IMR-90 (cell line): ENCODE measurements at regions not wholly inside any gene's neighbourhood (a gene's known extent, or its start where the extent isn't known, plus 50 kb on each side); places are given as distances from the start of the nearest gene placed in this dataset.

Experiments
- ATAC-seq: fragments of 200-7000 bp; cut with Tn5 transposase; 2 replicates; pipeline ENCODE4 v1.9.1; 2020; ENCODE audit warnings: low read depth, mild to moderate bottlenecking, moderate library complexity
- BruUV-seq: library from RNA; stranded (reverse); fragments of 400-500 nt; replicated peaks from 2 replicates; lab custom pipeline; 2021; lab: Mats Ljungman, UMichigan
- CTCF ChIA-PET: fragments of 300-600 bp; formaldehyde crosslinking; extraction: SDS; loops from one replicate; lab custom pipeline; 2021; ENCODE audit warnings: antibody characterized with exemption; lab: Yijun Ruan, JAX
- POLR2A ChIA-PET: fragments of 300-600 bp; sonication (Branson Sonifier 250); formaldehyde crosslinking; loops from one replicate; lab custom pipeline; 2022; ENCODE audit warnings: antibody characterized with exemption; ENCODE audit not compliant: unreplicated experiment; lab: Charles Lee
- DNase-seq: peaks from one replicate; pipeline ENCODE4 v3.0.0; 2013
- H2AFZ ChIP-seq: replicated peaks from 2 replicates; pipeline ENCODE3; 2013; ENCODE audit warnings: low read length, mild to moderate bottlenecking; ENCODE audit not compliant: poor library complexity
- H2AK5ac ChIP-seq: 2 replicates; pipeline ENCODE4 v1.6.1; 2013; ENCODE audit warnings: low read depth, low read length, inconsistent platforms
- H2AK9ac ChIP-seq: replicated peaks from 2 replicates; pipeline ENCODE3; 2013; ENCODE audit warnings: mild to moderate bottlenecking, low read depth, low read length, moderate library complexity; ENCODE audit not compliant: poor library complexity
- H2BK120ac ChIP-seq: 2 replicates; pipeline ENCODE4 v1.6.1; 2013; ENCODE audit warnings: low read depth, low read length, inconsistent platforms
- H2BK15ac ChIP-seq: 3 replicates; pipeline ENCODE4 v1.6.1; 2013; ENCODE audit warnings: low read depth, low read length, inconsistent platforms
- H2BK20ac ChIP-seq: 2 replicates; pipeline ENCODE4 v1.6.1; 2013; ENCODE audit warnings: low read depth, mild to moderate bottlenecking, inconsistent platforms, low read length, moderate library complexity
- H2BK5ac ChIP-seq: 2 replicates; pipeline ENCODE4 v1.6.1; 2013; ENCODE audit warnings: mild to moderate bottlenecking, low read depth, low read length, inconsistent platforms; ENCODE audit not compliant: poor library complexity, severe bottlenecking
- H3K14ac ChIP-seq: replicated peaks from 2 replicates; pipeline ENCODE4 v1.6.1; 2013; ENCODE audit warnings: low read depth, low read length, inconsistent platforms
- H3K18ac ChIP-seq: 2 replicates; pipeline ENCODE4 v1.6.1; 2013; ENCODE audit warnings: low read depth, low read length, control low read depth
- H3K23ac ChIP-seq: 2 replicates; pipeline ENCODE4 v1.6.1; 2013; ENCODE audit warnings: low read depth, low read length, inconsistent platforms
- H3K27ac ChIP-seq: 2 replicates; pipeline ENCODE4 v1.5.1; 2013; ENCODE audit warnings: mild to moderate bottlenecking, control low read depth, low read length; ENCODE audit not compliant: insufficient read depth
- H3K27me3 ChIP-seq: 2 replicates; pipeline ENCODE4 v1.6.1; 2013; ENCODE audit warnings: low read length; ENCODE audit not compliant: control insufficient read depth, insufficient read depth
- H3K36me3 ChIP-seq: 2 replicates; pipeline ENCODE4 v1.6.1; 2013; ENCODE audit warnings: low read length, mixed read lengths; ENCODE audit not compliant: control insufficient read depth, insufficient read depth
- H3K4ac ChIP-seq: 2 replicates; pipeline ENCODE4 v1.6.1; 2013; ENCODE audit warnings: low read depth, low read length, inconsistent platforms
- H3K4me1 ChIP-seq: 2 replicates; pipeline ENCODE4 v1.6.1; 2013; ENCODE audit warnings: low read length, mixed read lengths; ENCODE audit not compliant: control insufficient read depth, insufficient read depth
- H3K4me2 ChIP-seq: 2 replicates; pipeline ENCODE4 v1.6.1; 2013; ENCODE audit warnings: low read depth, mild to moderate bottlenecking, control low read depth, low read length, moderate library complexity
- H3K4me3 ChIP-seq: 2 replicates; pipeline ENCODE4 v1.5.1; 2013; ENCODE audit warnings: low read depth, mild to moderate bottlenecking, control low read depth, low read length, moderate library complexity; ENCODE audit not compliant: insufficient read depth
- H3K56ac ChIP-seq: 2 replicates; pipeline ENCODE4 v1.6.1; 2013; ENCODE audit warnings: low read length, inconsistent platforms; ENCODE audit not compliant: insufficient read depth; ENCODE audit errors: extremely low read depth
- H3K79me1 ChIP-seq, 2 experiments: 2 replicates each; pipeline ENCODE4 v1.6.1; 2013; ENCODE audit warnings: low read length in 2 of 2, inconsistent platforms in 1 of 2, low read depth in 1 of 2
- H3K9ac ChIP-seq: 2 replicates; pipeline ENCODE4 v1.6.1; 2013; ENCODE audit warnings: low read depth, low read length, control low read depth
- H3K9me1 ChIP-seq: 2 replicates; pipeline ENCODE4 v1.6.1; 2013; ENCODE audit warnings: low read length, inconsistent platforms; ENCODE audit not compliant: insufficient read depth
- H3K9me3 ChIP-seq: 2 replicates; pipeline ENCODE4 v1.6.1; 2013; ENCODE audit warnings: low read length; ENCODE audit not compliant: control insufficient read depth, insufficient read depth
- H4K20me1 ChIP-seq: 2 replicates; pipeline ENCODE4 v1.6.1; 2013; ENCODE audit warnings: low read length, inconsistent platforms; ENCODE audit not compliant: insufficient read depth
- H4K5ac ChIP-seq: 2 replicates; pipeline ENCODE4 v1.6.1; 2013; ENCODE audit warnings: mild to moderate bottlenecking, low read depth, low read length, control low read depth
- H4K8ac ChIP-seq, 2 experiments: 2 replicates each; pipeline ENCODE4 v1.6.1; 2013; ENCODE audit warnings: low read depth in 2 of 2, low read length in 2 of 2, control low read depth in 1 of 2, inconsistent platforms in 1 of 2
- H4K91ac ChIP-seq: 2 replicates; pipeline ENCODE4 v1.6.1; 2013; ENCODE audit warnings: low read depth, low read length, inconsistent platforms; ENCODE audit not compliant: insufficient read depth
- BHLHE40 ChIP-seq: fragments of 150-350 bp; IDR thresholded peaks from 2 replicates; pipeline ENCODE4 v1.6.1; 2016; ENCODE audit warnings: mild to moderate bottlenecking, low read depth, low read length
- CEBPB ChIP-seq: IDR thresholded peaks from 2 replicates; pipeline ENCODE4 v1.6.1; 2012; ENCODE audit warnings: low read depth, low read length, improper control_type of control experiment
- CHD1 ChIP-seq: IDR thresholded peaks from 2 replicates; pipeline ENCODE4 v1.6.1; 2012; ENCODE audit warnings: low read depth, low read length, improper control_type of control experiment
- FOS ChIP-seq: fragments of 150-350 bp; IDR thresholded peaks from 2 replicates; pipeline ENCODE4 v1.6.1; 2016; ENCODE audit warnings: low read depth, low read length
- MAFK ChIP-seq: IDR thresholded peaks from 2 replicates; pipeline ENCODE4 v1.6.1; 2012; ENCODE audit warnings: low read depth, low read length, improper control_type of control experiment
- MAZ ChIP-seq: IDR thresholded peaks from 2 replicates; pipeline ENCODE4 v1.6.1; 2012; ENCODE audit warnings: low read depth, mild to moderate bottlenecking, low read length, improper control_type of control experiment, moderate library complexity, borderline replicate concordance
- MXI1 ChIP-seq: IDR thresholded peaks from 2 replicates; pipeline ENCODE4 v1.6.1; 2012; ENCODE audit warnings: low read depth, mild to moderate bottlenecking, low read length, moderate library complexity, borderline replicate concordance
- POLR2A ChIP-seq: IDR thresholded peaks from 2 replicates; pipeline ENCODE4 v1.6.1; 2012; ENCODE audit warnings: mild to moderate bottlenecking, low read depth, low read length
- RAD21 ChIP-seq: IDR thresholded peaks from 2 replicates; pipeline ENCODE4 v1.6.1; 2012; ENCODE audit warnings: low read length, improper control_type of control experiment
- RCOR1 ChIP-seq: IDR thresholded peaks from 2 replicates; pipeline ENCODE4 v1.6.1; 2012; ENCODE audit warnings: mild to moderate bottlenecking, low read length, improper control_type of control experiment; ENCODE audit not compliant: insufficient replicate concordance
- WGBS, 2 experiments: methylation state at CpG; one replicate each; pipeline versions ENCODE4 v1.1.5 to v1.1.7; 2013; ENCODE audit warnings: missing lambda C conversion rate in 2 of 2; ENCODE audit not compliant: insufficient read length in 1 of 2; ENCODE audit errors: extremely low coverage in 2 of 2; 5-methylcytosine and 5-hydroxymethylcytosine counted together
- dilution Hi-C: fragments of 300-500 bp; cut with HindIII; formaldehyde crosslinking; loops from one replicate; pipeline ENCODE4 v1.14.3; 2018; ENCODE audit warnings: low sequenced_read_pairs; ENCODE audit not compliant: unreplicated experiment
- in situ Hi-C: fragments of 300-500 bp; cut with MboI; formaldehyde crosslinking; loops from 3 replicates; pipeline ENCODE4 v1.14.3; 2019; ENCODE audit warnings: low sequenced_read_pairs, inconsistent platforms, mixed read lengths
- intact Hi-C: fragments of 100-400 bp; cut with micrococcal nuclease; formaldehyde crosslinking; loops from 2 replicates; pipeline ENCODE4 v1.10.0; 2022
- TF ChIP-seq, protein P1 (sequence below): fragments of 150-350 bp; IDR thresholded peaks from 2 replicates; pipeline ENCODE4 v1.6.1; 2017; ENCODE audit warnings: mild to moderate bottlenecking, antibody characterized with exemption, low read length, low read depth
- TF ChIP-seq, protein P2 (sequence below): fragments of 150-350 bp; IDR thresholded peaks from 2 replicates; pipeline ENCODE4 v1.6.1; 2016; ENCODE audit warnings: low read depth, mild to moderate bottlenecking, low read length, moderate library complexity, borderline replicate concordance
- TF ChIP-seq, protein P3 (sequence below): conservative IDR thresholded peaks from 2 replicates; pipeline ENCODE4 v1.5.1; 2012; ENCODE audit warnings: mild to moderate bottlenecking, low read depth, low read length, improper control_type of control experiment

DNA sequence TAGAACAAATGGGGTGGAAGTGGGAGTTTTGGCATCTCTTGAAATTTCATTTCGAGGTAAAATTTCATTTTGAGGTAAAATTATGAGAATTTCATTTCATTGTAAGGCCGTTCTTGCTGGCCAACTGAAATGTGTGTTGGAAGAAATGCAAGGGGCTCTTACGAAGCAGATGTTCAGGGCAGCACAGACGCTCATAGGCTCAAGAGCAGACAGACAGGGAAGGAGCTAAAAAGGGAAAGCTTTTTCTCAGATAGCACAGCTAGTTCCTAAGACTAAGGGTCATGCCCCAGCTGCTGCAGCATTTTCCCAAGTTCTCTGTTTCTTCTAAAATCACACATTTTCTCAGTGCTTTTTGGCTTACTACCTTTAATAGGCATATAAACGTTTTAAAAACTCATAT is 65.1 kb upstream of the SFMBT2 start:
- Histone ChIP-seq H2BK120ac (no peak overlapping the region), H3K56ac (no peak overlapping the region), H3K27me3 (no peaks in the 10 kb centered on the region), H3K79me1 (no peaks in the 10 kb centered on the region), H2BK5ac (no peak overlapping the region), H3K14ac (no peak overlapping the region), H3K4me1 (no peaks in the 10 kb centered on the region), H3K9me3 (no peaks in the 10 kb centered on the region), H3K9ac (no peak overlapping the region), H2BK20ac (no peak overlapping the region), H3K4ac (no peak overlapping the region), H2AK9ac (no peak overlapping the region), H2BK15ac (no peak overlapping the region), H4K91ac (no peak overlapping the region), H3K36me3 (no peaks in the 10 kb centered on the region), H4K20me1 (no peaks in the 10 kb centered on the region), H3K23ac (no peak overlapping the region), H3K9me1 (no peaks in the 10 kb centered on the region), H3K18ac (no peak overlapping the region), H2AK5ac (no peak overlapping the region), H4K8ac (no peak overlapping the region), H3K27ac (no peak overlapping the region), H3K4me2 (no peak overlapping the region), H4K5ac (no peak overlapping the region), H3K4me3 (no peak overlapping the region), H2AFZ (no peak overlapping the region)
- WGBS, 2 experiments = 7% methylated on average over 3 of the region's 5 CpGs; no CpG with 5 or more reads in 1 of the 2 experiments
- DNase-seq = no peak
- no peak for ATAC-seq
- ChIA-PET POLR2A (no interaction called here), CTCF (no interaction called here)
- TF ChIP-seq BHLHE40 = no peak
- TF ChIP-seq MXI1 = no peak
- no peak for TF ChIP-seq RAD21
- TF ChIP-seq CHD1 = no peak
- TF ChIP-seq RCOR1 = no peak
- no peak for TF ChIP-seq FOS
- TF ChIP-seq, protein P1, sequence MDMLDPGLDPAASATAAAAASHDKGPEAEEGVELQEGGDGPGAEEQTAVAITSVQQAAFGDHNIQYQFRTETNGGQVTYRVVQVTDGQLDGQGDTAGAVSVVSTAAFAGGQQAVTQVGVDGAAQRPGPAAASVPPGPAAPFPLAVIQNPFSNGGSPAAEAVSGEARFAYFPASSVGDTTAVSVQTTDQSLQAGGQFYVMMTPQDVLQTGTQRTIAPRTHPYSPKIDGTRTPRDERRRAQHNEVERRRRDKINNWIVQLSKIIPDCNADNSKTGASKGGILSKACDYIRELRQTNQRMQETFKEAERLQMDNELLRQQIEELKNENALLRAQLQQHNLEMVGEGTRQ = no peak
- TF ChIP-seq POLR2A = no peak
- TF ChIP-seq, protein P2, sequence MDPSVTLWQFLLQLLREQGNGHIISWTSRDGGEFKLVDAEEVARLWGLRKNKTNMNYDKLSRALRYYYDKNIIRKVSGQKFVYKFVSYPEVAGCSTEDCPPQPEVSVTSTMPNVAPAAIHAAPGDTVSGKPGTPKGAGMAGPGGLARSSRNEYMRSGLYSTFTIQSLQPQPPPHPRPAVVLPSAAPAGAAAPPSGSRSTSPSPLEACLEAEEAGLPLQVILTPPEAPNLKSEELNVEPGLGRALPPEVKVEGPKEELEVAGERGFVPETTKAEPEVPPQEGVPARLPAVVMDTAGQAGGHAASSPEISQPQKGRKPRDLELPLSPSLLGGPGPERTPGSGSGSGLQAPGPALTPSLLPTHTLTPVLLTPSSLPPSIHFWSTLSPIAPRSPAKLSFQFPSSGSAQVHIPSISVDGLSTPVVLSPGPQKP = no peak
- TF ChIP-seq, protein P3, sequence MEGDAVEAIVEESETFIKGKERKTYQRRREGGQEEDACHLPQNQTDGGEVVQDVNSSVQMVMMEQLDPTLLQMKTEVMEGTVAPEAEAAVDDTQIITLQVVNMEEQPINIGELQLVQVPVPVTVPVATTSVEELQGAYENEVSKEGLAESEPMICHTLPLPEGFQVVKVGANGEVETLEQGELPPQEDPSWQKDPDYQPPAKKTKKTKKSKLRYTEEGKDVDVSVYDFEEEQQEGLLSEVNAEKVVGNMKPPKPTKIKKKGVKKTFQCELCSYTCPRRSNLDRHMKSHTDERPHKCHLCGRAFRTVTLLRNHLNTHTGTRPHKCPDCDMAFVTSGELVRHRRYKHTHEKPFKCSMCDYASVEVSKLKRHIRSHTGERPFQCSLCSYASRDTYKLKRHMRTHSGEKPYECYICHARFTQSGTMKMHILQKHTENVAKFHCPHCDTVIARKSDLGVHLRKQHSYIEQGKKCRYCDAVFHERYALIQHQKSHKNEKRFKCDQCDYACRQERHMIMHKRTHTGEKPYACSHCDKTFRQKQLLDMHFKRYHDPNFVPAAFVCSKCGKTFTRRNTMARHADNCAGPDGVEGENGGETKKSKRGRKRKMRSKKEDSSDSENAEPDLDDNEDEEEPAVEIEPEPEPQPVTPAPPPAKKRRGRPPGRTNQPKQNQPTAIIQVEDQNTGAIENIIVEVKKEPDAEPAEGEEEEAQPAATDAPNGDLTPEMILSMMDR = no peak
- no peak for TF ChIP-seq MAFK
- TF ChIP-seq MAZ = no peak
- no peak for TF ChIP-seq CEBPB
- in situ Hi-C loops (no loop called here), intact Hi-C loops (no loop called here), dilution Hi-C loops (no loop called here)
- no TSS peak for BruUV-seq
